Neural cell (in vitro differentiated cells): ENCODE measurements at regions not wholly inside any gene's neighbourhood (a gene's known extent, or its start where the extent isn't known, plus 50 kb on each side); places are given as distances from the start of the nearest gene placed in this dataset.
A peak's percentile ranks its signal among the peaks of the same experiment; 100 is the strongest.

Experiments used
- H2AFZ ChIP-seq: fragments of 200-600, 300-800 bp; sonication (generic), shearing (Covaris generic); 2 replicates; pipeline ENCODE4 v1.6.0; 2014; ENCODE audit warnings: low read depth, mild to moderate bottlenecking, antibody characterized with exemption, low read length, moderate library complexity
- H3F3A ChIP-seq: fragments of 200-600 bp; shearing (Covaris generic); 2 replicates; pipeline ENCODE4 v1.6.1; 2016; ENCODE audit warnings: mild to moderate bottlenecking, moderate library complexity, mixed read lengths, antibody characterized with exemption, low read length; ENCODE audit not compliant: insufficient read depth, poor library complexity, severe bottlenecking
- H3K27ac ChIP-seq: fragments of 200-600, 300-800 bp; sonication (generic), shearing (Covaris generic); 2 replicates; pipeline ENCODE4 v1.5.1; 2014; ENCODE audit warnings: mild to moderate bottlenecking, low read length, moderate library complexity
- H3K27me3 ChIP-seq: fragments of 300-800, 200-600 bp; sonication (generic), shearing (Covaris generic); 2 replicates; pipeline ENCODE4 v1.6.0; 2014; ENCODE audit warnings: mild to moderate bottlenecking, low read depth, low read length, moderate library complexity; ENCODE audit not compliant: insufficient read depth
- H3K36me3 ChIP-seq: fragments of 300-800, 200-600 bp; sonication (generic), shearing (Covaris generic); 2 replicates; pipeline ENCODE4 v1.5.1; 2014; ENCODE audit warnings: mild to moderate bottlenecking, antibody characterized with exemption, low read length, moderate library complexity; ENCODE audit not compliant: insufficient read depth
- H3K4me2 ChIP-seq: fragments of 300-800, 200-600 bp; sonication (generic), shearing (Covaris generic); 2 replicates; pipeline ENCODE4 v1.6.0; 2014; ENCODE audit warnings: mild to moderate bottlenecking, low read length
- H3K4me3 ChIP-seq: fragments of 300-800, 200-600 bp; sonication (generic), shearing (Covaris generic); 2 replicates; pipeline ENCODE4 v1.5.1; 2014; ENCODE audit warnings: mild to moderate bottlenecking, low read length, moderate library complexity
- H3K79me2 ChIP-seq: fragments of 200-600 bp; shearing (Covaris generic); replicated peaks from 2 replicates; pipeline ENCODE4 v1.6.0; 2014; ENCODE audit warnings: mild to moderate bottlenecking, low read length, moderate library complexity; ENCODE audit not compliant: insufficient read depth
- H3K9ac ChIP-seq: fragments of 300-800, 200-600 bp; sonication (generic), shearing (Covaris generic); 2 replicates; pipeline ENCODE4 v1.6.1; 2016; ENCODE audit warnings: mild to moderate bottlenecking, low read length, mixed read lengths
- H3K9me2 ChIP-seq: fragments of 200-600 bp; shearing (Covaris generic); 2 replicates; pipeline ENCODE4 v1.6.1; 2016; ENCODE audit warnings: mild to moderate bottlenecking, low read length, mixed read lengths; ENCODE audit not compliant: insufficient read depth
- H3K9me3 ChIP-seq: fragments of 200-600, 300-800 bp; sonication (generic), shearing (Covaris generic); 2 replicates; pipeline ENCODE4 v1.6.1; 2016; ENCODE audit warnings: mild to moderate bottlenecking, mixed run types, low read length, moderate library complexity, mixed read lengths
- H4K20me1 ChIP-seq: fragments of 200-600 bp; shearing (Covaris generic); 2 replicates; pipeline ENCODE4 v1.6.1; 2016; ENCODE audit warnings: mild to moderate bottlenecking, mixed run types; ENCODE audit not compliant: insufficient read depth
- CTCF ChIP-seq: fragments of 450-650 bp; IDR thresholded peaks from 2 replicates; pipeline ENCODE4 v1.5.1; 2014; ENCODE audit warnings: antibody characterized with exemption, mild to moderate bottlenecking, moderate library complexity; ENCODE audit not compliant: poor library complexity, severe bottlenecking
- EP300 ChIP-seq: fragments of 450-650 bp; conservative IDR thresholded peaks from 2 replicates; pipeline ENCODE4 v1.6.1; 2014; ENCODE audit warnings: antibody characterized with exemption, mild to moderate bottlenecking, moderate library complexity; ENCODE audit not compliant: poor library complexity, severe bottlenecking
- EZH2 ChIP-seq: fragments of 200-600, 300-800 bp; shearing (Covaris generic), sonication (generic); IDR thresholded peaks from 2 replicates; pipeline ENCODE4 v1.6.1; 2014; ENCODE audit warnings: antibody characterized with exemption, low read length, borderline replicate concordance, mild to moderate bottlenecking; ENCODE audit not compliant: insufficient read depth, poor library complexity, severe bottlenecking
- MXI1 ChIP-seq: fragments of 450-650 bp; conservative IDR thresholded peaks from 2 replicates; pipeline ENCODE4 v1.6.1; 2014; ENCODE audit warnings: antibody characterized with exemption, mild to moderate bottlenecking; ENCODE audit not compliant: poor library complexity, severe bottlenecking
- POLR2AphosphoS5 ChIP-seq: IDR thresholded peaks from 2 replicates; pipeline ENCODE4 v1.6.1; 2012
- RAD21 ChIP-seq: fragments of 450-650 bp; conservative IDR thresholded peaks from 2 replicates; pipeline ENCODE4 v1.6.1; 2014; ENCODE audit warnings: antibody characterized with exemption, mild to moderate bottlenecking, moderate library complexity
- REST ChIP-seq: IDR thresholded peaks from 2 replicates; pipeline ENCODE4 v1.6.1; 2012; ENCODE audit warnings: borderline replicate concordance
- SMC3 ChIP-seq: fragments of 450-650 bp; conservative IDR thresholded peaks from 2 replicates; pipeline ENCODE4 v1.6.1; 2014; ENCODE audit warnings: antibody characterized with exemption, mild to moderate bottlenecking, moderate library complexity; ENCODE audit not compliant: poor library complexity
- TAF1 ChIP-seq: IDR thresholded peaks from 2 replicates; pipeline ENCODE4 v1.6.1; 2012; ENCODE audit warnings: low read depth

- H3K79me2 ChIP-seq: no peaks in the 10 kb centered on the region
- no peak overlapping the region for H3K4me3 ChIP-seq
- H4K20me1 ChIP-seq: no peaks in the 10 kb centered on the region
- no peaks in the 10 kb centered on the region for H3K27me3 ChIP-seq
- no peaks in the 10 kb centered on the region for H3F3A ChIP-seq
- H3K27ac ChIP-seq: no peak overlapping the region
- no peak overlapping the region for H3K4me2 ChIP-seq
- H2AFZ ChIP-seq: no peak overlapping the region
- no peaks in the 10 kb centered on the region for H3K9me2 ChIP-seq
- no peaks in the 10 kb centered on the region for H3K36me3 ChIP-seq
- no peak overlapping the region for H3K9ac ChIP-seq
- TF ChIP-seq CTCF (peak; percentile 19), EZH2 (no peak)
- no peaks in the 10 kb centered on the region for H3K9me3 ChIP-seq
These were observed 95.6 kb upstream of the KCNK1 start for GRCh38 chr1:233518344-233518743.

- Histone ChIP-seq H3K9me3 (no peaks in the 10 kb centered on the region), H3K4me2 (no peak overlapping the region), H3K9ac (no peak overlapping the region), H3K27me3 (no peaks in the 10 kb centered on the region), H3K79me2 (no peaks in the 10 kb centered on the region), H3K27ac (no peak overlapping the region), H2AFZ (no peak overlapping the region), H3K9me2 (no peaks in the 10 kb centered on the region), H3F3A (no peaks in the 10 kb centered on the region), H3K36me3 (no peaks in the 10 kb centered on the region), H4K20me1 (no peaks in the 10 kb centered on the region), H3K4me3 (no peak overlapping the region)
- no peak for TF ChIP-seq EP300
- TF ChIP-seq CTCF: no peak
- TF ChIP-seq SMC3: no peak
- TF ChIP-seq RAD21: no peak
- no peak for TF ChIP-seq REST
- no peak for TF ChIP-seq MXI1
- TF ChIP-seq POLR2AphosphoS5: no peak
- no peak for TF ChIP-seq EZH2
- no peak for TF ChIP-seq TAF1
These were observed 93.4 kb upstream of the KCNK1 start for GRCh38 chr1:233520261-233521191.
